ENCODE measurements at regions not wholly inside any gene's neighbourhood (a gene's known extent, or its start where the extent isn't known, plus 50 kb on each side); places are given as distances from the start of the nearest gene placed in this dataset.

DNA sequence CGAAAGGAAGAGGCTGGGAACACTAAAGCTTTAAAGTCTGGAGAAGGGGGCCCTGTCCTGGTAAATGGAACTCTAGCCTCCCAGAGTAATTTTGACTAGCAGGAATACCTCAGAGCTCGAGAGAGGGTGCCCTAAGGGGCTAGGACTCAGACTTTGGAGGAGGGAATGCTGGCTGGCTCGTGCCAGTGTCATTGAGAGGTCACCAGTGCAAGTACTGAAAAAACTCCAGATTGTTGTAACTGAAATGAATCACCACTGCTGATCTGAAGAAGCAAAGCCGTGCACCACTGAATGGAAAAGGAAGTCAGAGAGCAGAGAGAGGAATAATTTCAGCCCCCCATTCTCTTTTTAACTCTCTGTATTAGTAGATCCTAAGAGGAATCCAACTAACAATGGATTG is 690.2 kb downstream of the FAT4 start:
- TF ChIP-seq EZH2 (IDR thresholded peaks at IDR 0.05; ENCODE audit: low read length, missing control alignments): no peak
- no peak for TF ChIP-seq CTCF (conservative IDR thresholded peaks at IDR 0.05 in 1 of 2, IDR thresholded peaks at IDR 0.05 in 1 of 2; ENCODE audit: low read depth in 1 of 2, low read length in 2 of 2)

Data from fibroblast of lung (primary cell).